ENCODE measurements at regions not wholly inside any gene's neighbourhood (a gene's known extent, or its start where the extent isn't known, plus 50 kb on each side); places are given as distances from the start of the nearest gene placed in this dataset.

GRCh38 chr14:44712024-44712815 lies 205.1 kb upstream of the FSCB start:
- Histone ChIP-seq H3K36me3 (replicated peaks; ENCODE audit: control insufficient read depth, insufficient read depth, low read length) (no peaks in the 10 kb centered on the region), H3K27me3 (ENCODE audit: control insufficient read depth, insufficient read depth, low read length) (no peaks in the 10 kb centered on the region), H3K4me3 (ENCODE audit: insufficient read depth, low read depth, low read length) (no peak overlapping the region)
- no peak for DNase-seq

GRCh38 chr14:44701563-44702263 lies 194.6 kb upstream of the FSCB start:
- DNase-seq: no peak

GRCh38 chr14:44700694-44701093 lies 193.6 kb upstream of the FSCB start:
- H3K4me3 ChIP-seq (ENCODE audit: insufficient read depth, low read depth, low read length): no peak overlapping the region

More at GRCh38 chr14:44701563-44702263, 194.6 kb upstream of the FSCB start:
- H3K36me3 ChIP-seq (replicated peaks; ENCODE audit: control insufficient read depth, insufficient read depth, low read length): no peaks in the 10 kb centered on the region
- H3K27me3 ChIP-seq (ENCODE audit: control insufficient read depth, insufficient read depth, low read length): no peaks in the 10 kb centered on the region
- no peak overlapping the region for H3K4me3 ChIP-seq (ENCODE audit: insufficient read depth, low read depth, low read length)

GRCh38 chr14:44700184-44700583 lies 193.1 kb upstream of the FSCB start:
- H3K27me3 ChIP-seq (ENCODE audit: control insufficient read depth, insufficient read depth, low read length): no peaks in the 10 kb centered on the region
- H3K36me3 ChIP-seq (replicated peaks; ENCODE audit: control insufficient read depth, insufficient read depth, low read length): no peaks in the 10 kb centered on the region
- DNase-seq: no peak
- H3K4me3 ChIP-seq (ENCODE audit: insufficient read depth, low read depth, low read length): no peak overlapping the region

More at GRCh38 chr14:44700694-44701093, 193.6 kb upstream of the FSCB start:
- Histone ChIP-seq H3K27me3 (ENCODE audit: control insufficient read depth, insufficient read depth, low read length) (no peaks in the 10 kb centered on the region), H3K36me3 (replicated peaks; ENCODE audit: control insufficient read depth, insufficient read depth, low read length) (no peaks in the 10 kb centered on the region)
- DNase-seq: no peak

GRCh38 chr14:44699391-44699790 lies 192.3 kb upstream of the FSCB start:
- Histone ChIP-seq H3K27me3 (ENCODE audit: control insufficient read depth, insufficient read depth, low read length) (no peaks in the 10 kb centered on the region), H3K36me3 (replicated peaks; ENCODE audit: control insufficient read depth, insufficient read depth, low read length) (no peaks in the 10 kb centered on the region)
- DNase-seq: no peak

GRCh38 chr14:44669496-44669895 lies 162.4 kb upstream of the FSCB start:
- Histone ChIP-seq H3K4me3 (ENCODE audit: insufficient read depth, low read depth, low read length) (no peak overlapping the region), H3K36me3 (replicated peaks; ENCODE audit: control insufficient read depth, insufficient read depth, low read length) (no peaks in the 10 kb centered on the region), H3K27me3 (ENCODE audit: control insufficient read depth, insufficient read depth, low read length) (no peaks in the 10 kb centered on the region)
- no peak for DNase-seq

More at GRCh38 chr14:44699391-44699790, 192.3 kb upstream of the FSCB start:
- no peak overlapping the region for H3K4me3 ChIP-seq (ENCODE audit: insufficient read depth, low read depth, low read length)

- Histone ChIP-seq H3K27me3 (ENCODE audit: control insufficient read depth, insufficient read depth, low read length) (no peaks in the 10 kb centered on the region), H3K36me3 (replicated peaks; ENCODE audit: control insufficient read depth, insufficient read depth, low read length) (no peaks in the 10 kb centered on the region), H3K4me3 (ENCODE audit: insufficient read depth, low read depth, low read length) (no peak overlapping the region)
- DNase-seq: no peak
Observed at GRCh38 chr14:44663136-44663535, 156.1 kb upstream of the FSCB start.

GRCh38 chr14:44662250-44662891 lies 155.3 kb upstream of the FSCB start:
- no peaks in the 10 kb centered on the region for H3K36me3 ChIP-seq (replicated peaks; ENCODE audit: control insufficient read depth, insufficient read depth, low read length)
- no peak overlapping the region for H3K4me3 ChIP-seq (ENCODE audit: insufficient read depth, low read depth, low read length)
- DNase-seq: no peak
- no peaks in the 10 kb centered on the region for H3K27me3 ChIP-seq (ENCODE audit: control insufficient read depth, insufficient read depth, low read length)

GRCh38 chr14:44658389-44658696 lies 151.3 kb upstream of the FSCB start:
- DNase-seq: no peak
- H3K4me3 ChIP-seq (ENCODE audit: insufficient read depth, low read depth, low read length): no peak overlapping the region
- H3K36me3 ChIP-seq (replicated peaks; ENCODE audit: control insufficient read depth, insufficient read depth, low read length): no peaks in the 10 kb centered on the region
- H3K27me3 ChIP-seq (ENCODE audit: control insufficient read depth, insufficient read depth, low read length): no peaks in the 10 kb centered on the region

- H3K4me3 ChIP-seq (ENCODE audit: insufficient read depth, low read depth, low read length): no peak overlapping the region
- no peaks in the 10 kb centered on the region for H3K36me3 ChIP-seq (replicated peaks; ENCODE audit: control insufficient read depth, insufficient read depth, low read length)
- DNase-seq: peak; percentile 16
- H3K27me3 ChIP-seq (ENCODE audit: control insufficient read depth, insufficient read depth, low read length): no peaks in the 10 kb centered on the region
Observed at GRCh38 chr14:44657696-44658388, 150.8 kb upstream of the FSCB start.

GRCh38 chr14:44657203-44657602 lies 150.1 kb upstream of the FSCB start:
- Histone ChIP-seq H3K4me3 (ENCODE audit: insufficient read depth, low read depth, low read length) (no peak overlapping the region), H3K27me3 (ENCODE audit: control insufficient read depth, insufficient read depth, low read length) (no peaks in the 10 kb centered on the region), H3K36me3 (replicated peaks; ENCODE audit: control insufficient read depth, insufficient read depth, low read length) (no peaks in the 10 kb centered on the region)
- no peak for DNase-seq

GRCh38 chr14:44654591-44654990 lies 147.5 kb upstream of the FSCB start:
- Histone ChIP-seq H3K36me3 (replicated peaks; ENCODE audit: control insufficient read depth, insufficient read depth, low read length) (no peaks in the 10 kb centered on the region), H3K4me3 (ENCODE audit: insufficient read depth, low read depth, low read length) (no peak overlapping the region), H3K27me3 (ENCODE audit: control insufficient read depth, insufficient read depth, low read length) (no peaks in the 10 kb centered on the region)
- DNase-seq: no peak

GRCh38 chr14:44653641-44654040 lies 146.6 kb upstream of the FSCB start:
- Histone ChIP-seq H3K4me3 (ENCODE audit: insufficient read depth, low read depth, low read length) (no peak overlapping the region), H3K36me3 (replicated peaks; ENCODE audit: control insufficient read depth, insufficient read depth, low read length) (no peaks in the 10 kb centered on the region), H3K27me3 (ENCODE audit: control insufficient read depth, insufficient read depth, low read length) (no peaks in the 10 kb centered on the region)
- no peak for DNase-seq

GRCh38 chr14:44652640-44653039 lies 145.6 kb upstream of the FSCB start:
- H3K4me3 ChIP-seq (ENCODE audit: insufficient read depth, low read depth, low read length): no peak overlapping the region
- no peak for DNase-seq
- no peaks in the 10 kb centered on the region for H3K27me3 ChIP-seq (ENCODE audit: control insufficient read depth, insufficient read depth, low read length)
- no peaks in the 10 kb centered on the region for H3K36me3 ChIP-seq (replicated peaks; ENCODE audit: control insufficient read depth, insufficient read depth, low read length)
